IPS-18a (cell line): ENCODE measurements at regions not wholly inside any gene's neighbourhood (a gene's known extent, or its start where the extent isn't known, plus 50 kb on each side); places are given as distances from the start of the nearest gene placed in this dataset.

Experiments used
- H3K27ac ChIP-seq: one replicate; pipeline ENCODE4 v1.5.1; 2013; ENCODE audit warnings: low read length
- H3K27me3 ChIP-seq: one replicate; pipeline ENCODE4 v1.6.1; 2013; ENCODE audit warnings: mild to moderate bottlenecking, low read length; ENCODE audit not compliant: control insufficient read depth, insufficient read depth
- H3K36me3 ChIP-seq: one replicate; pipeline ENCODE4 v1.6.1; 2013; ENCODE audit warnings: low read depth, low read length; ENCODE audit not compliant: control insufficient read depth
- H3K4me1 ChIP-seq: one replicate; pipeline ENCODE4 v1.6.1; 2013; ENCODE audit warnings: low read depth, low read length; ENCODE audit not compliant: control insufficient read depth
- H3K4me3 ChIP-seq: one replicate; pipeline ENCODE4 v1.5.1; 2013; ENCODE audit warnings: low read length
- H3K9ac ChIP-seq: one replicate; pipeline ENCODE4 v1.6.1; 2013; ENCODE audit warnings: mild to moderate bottlenecking, low read length, moderate library complexity
- H3K9me3 ChIP-seq: one replicate; pipeline ENCODE4 v1.6.1; 2013; ENCODE audit warnings: low read depth, low read length; ENCODE audit not compliant: control insufficient read depth

GRCh38 chr7:131104596-131105293 lies 222.9 kb upstream of the MKLN1 start:
- H3K4me3 ChIP-seq = peak overlapping the region; percentile 72
- peak overlapping the region; percentile 40 for H3K9ac ChIP-seq

GRCh38 chr7:131105294-131105798 lies 222.3 kb upstream of the MKLN1 start:
- H3K4me1 ChIP-seq = peaks cover 15% of the 10 kb centered on the region
- no peak overlapping the region for H3K27ac ChIP-seq

More at GRCh38 chr7:131104596-131105293, 222.9 kb upstream of the MKLN1 start:
- no peaks in the 10 kb centered on the region for H3K36me3 ChIP-seq
- peaks cover 36% of the 10 kb centered on the region for H3K27me3 ChIP-seq
- H3K4me1 ChIP-seq = peaks cover 13% of the 10 kb centered on the region
- no peaks in the 10 kb centered on the region for H3K9me3 ChIP-seq
- no peak overlapping the region for H3K27ac ChIP-seq

GRCh38 chr7:131105799-131106680 lies 221.6 kb upstream of the MKLN1 start:
- H3K27ac ChIP-seq = no peak overlapping the region
- no peaks in the 10 kb centered on the region for H3K9me3 ChIP-seq
- H3K9ac ChIP-seq = peak overlapping the region; percentile 40
- peaks cover 22% of the 10 kb centered on the region for H3K4me1 ChIP-seq
- peaks cover 36% of the 10 kb centered on the region for H3K27me3 ChIP-seq
- no peaks in the 10 kb centered on the region for H3K36me3 ChIP-seq
- peak overlapping the region; percentile 83 for H3K4me3 ChIP-seq

More at GRCh38 chr7:131105294-131105798, 222.3 kb upstream of the MKLN1 start:
- Histone ChIP-seq H3K27me3 (peaks cover 36% of the 10 kb centered on the region), H3K9ac (peak overlapping the region; percentile 40), H3K4me3 (peak overlapping the region; percentile 72), H3K36me3 (no peaks in the 10 kb centered on the region), H3K9me3 (no peaks in the 10 kb centered on the region)

DNA sequence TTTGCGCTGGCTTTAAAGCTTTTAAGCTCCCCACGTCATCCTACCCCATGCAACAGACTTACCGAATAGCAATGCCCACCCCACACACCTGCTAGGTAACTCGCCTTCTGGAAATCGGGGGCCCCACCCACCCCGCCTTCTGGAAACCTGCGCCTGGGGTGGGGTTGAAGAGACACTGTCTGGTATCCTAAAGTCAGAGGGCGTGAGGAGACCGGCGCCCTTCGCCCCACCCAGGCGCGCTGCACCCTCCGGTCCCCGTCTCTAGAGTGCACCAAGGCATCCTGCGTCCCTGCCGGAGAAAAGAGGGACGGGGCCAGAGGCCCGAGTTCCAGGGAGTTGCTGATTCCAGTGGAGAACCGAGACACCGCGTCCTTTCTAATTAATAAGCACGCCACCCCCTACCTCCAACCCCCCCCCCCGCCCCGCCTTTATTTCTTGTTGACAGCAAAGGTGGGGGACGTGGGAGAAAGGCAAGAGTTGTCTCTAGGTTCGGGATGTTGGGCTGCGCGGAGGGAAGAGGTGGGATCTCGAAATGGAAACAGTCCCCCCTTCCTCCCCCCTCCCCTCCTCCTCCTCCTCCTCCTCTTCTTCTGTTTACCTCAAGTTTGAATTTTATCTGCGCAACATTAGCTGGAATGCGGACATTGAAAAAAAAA lies 220.9 kb upstream of the MKLN1 start:
- H3K36me3 ChIP-seq = no peaks in the 10 kb centered on the region
- no peak overlapping the region for H3K27ac ChIP-seq
- H3K4me1 ChIP-seq = peaks cover 26% of the 10 kb centered on the region
- peaks cover 36% of the 10 kb centered on the region for H3K27me3 ChIP-seq
- H3K9ac ChIP-seq = peak overlapping the region; percentile 49
- no peaks in the 10 kb centered on the region for H3K9me3 ChIP-seq
- H3K4me3 ChIP-seq = peak overlapping the region; percentile 83

DNA sequence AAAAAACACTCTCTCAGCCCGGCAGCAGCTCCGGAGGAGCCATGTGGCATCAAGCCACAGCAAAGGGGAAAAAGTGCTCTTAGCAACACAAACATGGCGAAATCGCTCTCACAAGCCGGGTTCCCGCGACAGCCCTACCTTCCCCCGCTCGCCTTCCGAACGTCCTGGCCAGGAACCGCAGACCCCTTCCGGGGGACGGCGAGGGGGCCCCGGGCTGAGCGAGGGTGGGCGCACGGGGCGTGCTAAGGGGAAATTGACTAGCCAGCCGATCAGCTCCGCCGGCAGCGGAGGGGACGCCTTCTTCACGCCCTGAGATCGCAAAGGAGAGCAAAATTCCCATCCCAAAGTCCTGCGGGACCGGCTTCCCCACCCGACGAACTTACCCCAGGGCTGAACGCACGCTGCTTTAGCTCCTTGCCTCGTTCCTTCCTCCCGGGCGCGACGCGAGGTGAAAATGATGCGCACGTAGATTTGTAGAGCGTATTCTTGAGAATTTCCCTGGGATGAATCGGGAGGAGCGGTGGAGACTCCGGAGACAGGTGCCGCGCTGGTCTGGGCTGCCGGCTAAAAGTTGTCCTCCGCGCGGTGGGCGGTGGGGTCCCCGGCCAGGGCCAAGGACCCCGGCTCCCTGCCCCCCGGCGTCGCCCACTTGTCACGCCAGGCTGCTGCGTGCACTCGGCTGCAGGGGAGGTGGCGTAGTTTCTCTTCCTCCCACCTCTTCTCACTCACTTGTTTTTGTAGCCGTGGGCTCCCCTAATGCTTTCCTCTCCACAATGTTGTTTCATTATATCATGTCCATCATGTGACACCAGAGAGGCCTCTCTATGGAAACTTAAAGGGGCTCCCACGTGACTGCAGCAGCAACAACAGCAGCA lies 220.1 kb upstream of the MKLN1 start:
- peaks cover 26% of the 10 kb centered on the region for H3K4me1 ChIP-seq

DNA sequence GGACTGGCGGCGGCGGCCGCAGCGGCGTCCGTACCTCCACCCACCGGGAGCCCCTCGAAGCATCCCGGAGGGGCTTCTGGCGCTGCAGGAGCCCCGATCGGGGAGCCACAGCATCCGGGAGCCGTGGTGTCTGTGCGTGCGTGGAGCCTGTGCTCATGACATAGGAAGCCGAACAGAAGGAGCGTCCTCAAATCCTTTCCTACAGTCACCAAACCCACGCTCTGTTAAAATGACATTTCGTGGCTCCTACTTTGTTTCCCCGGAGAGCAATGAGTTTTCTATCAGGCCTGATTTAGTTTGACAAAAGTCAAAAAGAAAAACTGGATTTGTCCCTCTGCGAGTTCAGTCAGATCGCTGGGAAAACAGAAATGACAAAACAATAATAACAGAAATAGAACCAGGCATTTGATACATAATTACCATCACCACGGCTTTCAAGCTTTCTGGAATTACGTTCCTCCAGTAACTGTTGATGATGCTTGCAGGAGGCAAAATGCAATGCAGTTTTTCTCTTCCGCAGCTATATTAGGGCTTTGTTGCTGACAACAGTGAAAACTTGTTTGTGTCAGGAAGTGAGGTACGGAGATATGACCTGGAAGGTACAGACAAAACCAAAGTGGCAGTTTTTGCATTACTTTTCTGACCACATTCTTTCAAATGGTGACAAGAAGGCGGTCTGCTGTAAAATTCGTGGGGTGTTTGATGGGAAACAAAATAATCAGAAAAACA lies 219.3 kb upstream of the MKLN1 start:
- Histone ChIP-seq H3K4me1 (peaks cover 26% of the 10 kb centered on the region), H3K9ac (peak overlapping the region; percentile 49), H3K4me3 (peak overlapping the region; percentile 83), H3K27me3 (peaks cover 36% of the 10 kb centered on the region), H3K36me3 (no peaks in the 10 kb centered on the region), H3K27ac (no peak overlapping the region), H3K9me3 (no peaks in the 10 kb centered on the region)

More for the DNA sequence above, 220.1 kb upstream of the MKLN1 start:
- Histone ChIP-seq H3K27me3 (peaks cover 36% of the 10 kb centered on the region), H3K9me3 (no peaks in the 10 kb centered on the region), H3K4me3 (peak overlapping the region; percentile 83), H3K27ac (no peak overlapping the region), H3K9ac (peak overlapping the region; percentile 49), H3K36me3 (no peaks in the 10 kb centered on the region)

DNA sequence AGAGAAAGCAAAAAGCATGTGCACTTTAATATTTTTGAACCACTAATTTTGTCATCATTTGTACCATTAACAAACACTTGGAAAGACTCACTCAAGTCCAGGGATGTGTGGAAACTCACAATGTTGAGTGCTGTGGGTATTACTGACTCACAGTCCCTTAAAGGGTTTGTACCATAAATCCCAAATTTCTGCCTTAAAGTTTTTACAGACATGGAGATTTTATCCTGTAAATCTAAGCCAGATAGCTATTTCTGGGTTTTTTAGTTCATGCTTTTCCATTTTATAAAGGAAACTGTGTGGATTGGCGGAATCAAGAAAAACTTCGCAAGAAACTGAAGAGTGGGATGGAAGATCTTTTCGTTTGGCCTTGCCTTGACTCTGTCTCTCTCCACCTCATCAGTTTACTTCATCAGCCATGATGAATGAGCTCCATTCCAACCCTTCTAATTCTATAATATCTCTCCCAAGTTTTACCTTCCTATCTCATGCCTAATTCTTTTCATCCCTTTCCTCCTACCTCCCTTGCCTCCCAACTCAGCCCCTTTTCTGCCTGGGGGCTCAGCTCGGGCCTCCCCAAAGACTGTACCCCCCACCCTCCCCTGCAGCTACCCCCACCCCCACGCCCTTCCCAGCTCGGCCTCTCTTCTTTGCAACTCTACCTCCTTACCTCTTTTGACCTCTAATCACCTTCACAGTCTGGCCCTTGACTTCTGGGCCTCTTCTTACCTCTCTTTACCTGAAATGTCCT lies 218.5 kb upstream of the MKLN1 start:
- Histone ChIP-seq H3K4me3 (peak overlapping the region; percentile 83), H3K9me3 (no peaks in the 10 kb centered on the region), H3K27ac (peak overlapping the region; percentile 72), H3K9ac (peak overlapping the region; percentile 85), H3K4me1 (peaks cover 26% of the 10 kb centered on the region), H3K27me3 (peaks cover 36% of the 10 kb centered on the region), H3K36me3 (no peaks in the 10 kb centered on the region)

DNA sequence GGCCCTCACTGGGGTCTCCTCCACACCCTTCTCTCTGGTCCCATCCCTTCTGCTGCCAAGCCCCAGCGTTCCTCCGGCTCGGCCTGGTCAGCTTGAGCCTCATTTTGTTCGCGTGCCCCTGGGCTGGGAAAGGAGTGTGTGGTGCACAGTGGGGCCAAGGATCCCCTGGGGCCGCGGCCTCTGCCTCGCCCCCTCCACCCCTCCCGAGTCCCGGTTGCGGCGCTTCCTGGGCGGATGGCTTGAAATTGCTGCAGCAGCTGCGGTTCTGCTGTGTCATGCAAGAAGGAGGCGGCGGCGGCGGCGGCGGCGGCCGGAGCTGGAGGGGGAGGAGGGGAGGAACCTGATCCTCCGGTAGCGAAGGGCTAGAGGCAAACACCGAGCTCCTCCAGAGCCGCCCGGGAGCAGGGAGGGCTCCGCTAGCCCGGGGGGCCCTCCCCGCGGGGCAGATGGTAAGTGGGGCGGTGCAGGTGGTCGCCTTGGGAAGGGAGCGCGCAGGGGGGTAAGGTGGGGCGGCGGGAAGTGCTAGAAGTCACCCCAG lies 217.8 kb upstream of the MKLN1 start:
- Histone ChIP-seq H3K36me3 (no peaks in the 10 kb centered on the region), H3K27ac (peak overlapping the region; percentile 72), H3K9me3 (no peaks in the 10 kb centered on the region), H3K4me1 (peaks cover 26% of the 10 kb centered on the region), H3K9ac (peak overlapping the region; percentile 85), H3K27me3 (peaks cover 31% of the 10 kb centered on the region), H3K4me3 (peak overlapping the region; percentile 83)

DNA sequence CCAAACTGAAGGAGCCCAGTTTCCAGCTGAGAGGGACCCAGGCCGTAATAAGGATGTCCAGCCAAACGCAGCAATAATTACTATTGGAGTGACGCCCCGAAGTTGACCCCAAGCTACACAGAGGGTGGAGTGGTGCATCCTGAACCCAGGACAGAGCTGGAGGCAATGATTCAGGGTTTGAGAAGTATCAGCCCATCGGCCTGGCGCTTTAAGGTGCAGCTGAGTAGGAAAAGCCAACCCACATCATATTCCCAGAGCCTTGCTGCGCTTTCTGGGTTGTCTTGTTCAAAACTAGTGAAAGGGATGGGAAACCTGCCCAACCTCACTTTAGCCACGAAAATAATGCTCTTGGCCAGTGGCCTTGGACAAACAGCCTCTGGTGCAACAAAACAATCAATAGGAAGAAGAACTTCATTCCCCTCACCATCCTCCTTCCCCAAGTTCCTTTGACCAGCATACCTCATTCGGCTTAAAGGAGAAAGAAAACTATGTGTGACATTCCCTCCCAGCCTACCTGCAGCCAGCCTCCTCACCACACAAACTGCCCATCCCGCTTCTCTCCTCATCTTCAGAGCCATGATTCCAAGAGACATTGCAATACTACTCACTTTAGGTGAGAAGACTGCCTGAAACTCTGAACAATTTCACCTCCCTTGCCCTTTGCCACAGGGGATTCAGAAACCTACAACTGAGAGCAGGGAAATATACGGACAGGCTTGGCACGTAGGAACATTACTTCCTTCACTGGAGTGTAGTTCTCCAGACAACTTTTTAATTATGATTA lies 217.2 kb upstream of the MKLN1 start:
- no peaks in the 10 kb centered on the region for H3K9me3 ChIP-seq
- peak overlapping the region; percentile 85 for H3K9ac ChIP-seq
- peak overlapping the region; percentile 83 for H3K4me3 ChIP-seq
- H3K27me3 ChIP-seq = peaks cover 25% of the 10 kb centered on the region
- H3K36me3 ChIP-seq = no peaks in the 10 kb centered on the region
- H3K27ac ChIP-seq = no peak overlapping the region
- peaks cover 22% of the 10 kb centered on the region for H3K4me1 ChIP-seq
